Erythroblast (primary cell): ENCODE measurements at regions not wholly inside any gene's neighbourhood (a gene's known extent, or its start where the extent isn't known, plus 50 kb on each side); places are given as distances from the start of the nearest gene placed in this dataset.

ENCODE experiments used
- GATA1 ChIP-seq: IDR thresholded peaks from 2 replicates; pipeline ENCODE4 v1.6.1; 2011; ENCODE audit warnings: low read depth, mild to moderate bottlenecking, control low read depth, low read length, moderate library complexity
- POLR2A ChIP-seq: IDR thresholded peaks from 2 replicates; pipeline ENCODE4 v1.6.1; 2011; ENCODE audit warnings: mild to moderate bottlenecking, low read length

DNA sequence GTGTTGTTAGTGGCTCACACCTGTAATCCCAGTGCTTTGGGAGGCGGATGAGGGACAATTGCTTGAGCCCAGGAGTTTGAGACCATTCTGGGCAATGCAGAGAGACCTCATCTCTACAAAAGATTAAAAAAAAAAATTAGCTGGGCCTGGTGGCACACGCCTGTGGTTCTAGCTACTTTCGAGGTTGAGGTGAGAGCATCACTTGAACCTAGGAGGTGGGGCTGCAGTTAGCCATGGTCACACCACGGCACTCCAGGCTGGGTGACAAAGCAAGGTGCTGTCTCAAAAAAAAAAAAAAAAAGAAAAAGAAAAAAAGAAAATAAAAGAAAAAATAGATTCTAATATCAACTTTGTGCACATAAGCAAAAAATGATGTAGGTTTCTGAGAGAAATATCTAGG is 1492.5 kb upstream of the TMEFF2 start:
- TF ChIP-seq POLR2A (no peak), GATA1 (no peak)
